ENCODE measurements at regions not wholly inside any gene's neighbourhood (a gene's known extent, or its start where the extent isn't known, plus 50 kb on each side); places are given as distances from the start of the nearest gene placed in this dataset.

DNA sequence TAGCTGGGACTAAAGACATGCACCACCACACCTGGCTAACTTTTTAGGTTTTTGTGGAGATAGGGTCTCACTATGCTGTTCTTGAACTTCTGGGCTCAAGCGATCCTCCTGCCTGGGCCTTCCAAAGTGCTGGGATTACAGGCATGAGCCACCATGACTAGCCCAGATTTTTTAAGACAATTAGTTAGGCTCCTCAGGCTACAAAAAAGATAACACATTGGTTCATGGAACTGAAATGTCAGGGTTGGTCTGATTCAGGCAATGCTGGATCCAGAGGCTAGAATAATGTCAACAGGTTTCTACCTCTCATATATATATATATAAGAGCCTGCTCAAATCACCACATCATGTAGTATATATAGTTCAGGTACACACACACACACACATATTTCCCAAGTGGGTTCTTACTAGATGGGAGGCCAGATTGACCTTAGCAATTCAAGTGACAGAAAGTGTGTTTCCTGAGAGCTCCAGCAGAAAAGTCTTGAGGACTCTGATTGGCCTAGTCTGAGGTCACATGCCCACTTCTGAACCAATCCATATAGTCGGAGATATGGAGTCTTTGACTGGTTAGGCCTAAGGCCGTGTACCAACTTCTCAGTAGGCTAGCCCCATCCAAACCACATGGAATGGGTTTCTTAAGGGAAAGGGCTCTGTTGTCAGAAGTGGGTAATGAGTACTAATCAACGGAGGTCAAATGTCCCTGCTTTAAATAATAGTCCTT, 72.6 kb upstream of the LAPTM4A start:
- DNase-seq (ENCODE audit: low read depth in 1 of 2, low spot score in 1 of 2): no peak
- no peak overlapping the region for H3K4me3 ChIP-seq (replicated peaks; ENCODE audit: insufficient read depth, low read length)
- no peak overlapping the region for H3K27ac ChIP-seq (replicated peaks)
- H3K27me3 ChIP-seq (ENCODE audit: insufficient read depth, poor library complexity, severe bottlenecking): no peaks in the 10 kb centered on the region
- TF ChIP-seq SPI1 (IDR thresholded peaks at IDR 0.05; ENCODE audit: borderline replicate concordance, low read depth) (no peak), GABPA (IDR thresholded peaks at IDR 0.05; ENCODE audit: low read depth) (no peak), CTCF (IDR thresholded peaks at IDR 0.05; ENCODE audit: insufficient read depth, low read length) (no peak), POLR2AphosphoS5 (IDR thresholded peaks at IDR 0.05; ENCODE audit: low read depth) (no peak)
- TF ChIP-seq, protein P1, sequence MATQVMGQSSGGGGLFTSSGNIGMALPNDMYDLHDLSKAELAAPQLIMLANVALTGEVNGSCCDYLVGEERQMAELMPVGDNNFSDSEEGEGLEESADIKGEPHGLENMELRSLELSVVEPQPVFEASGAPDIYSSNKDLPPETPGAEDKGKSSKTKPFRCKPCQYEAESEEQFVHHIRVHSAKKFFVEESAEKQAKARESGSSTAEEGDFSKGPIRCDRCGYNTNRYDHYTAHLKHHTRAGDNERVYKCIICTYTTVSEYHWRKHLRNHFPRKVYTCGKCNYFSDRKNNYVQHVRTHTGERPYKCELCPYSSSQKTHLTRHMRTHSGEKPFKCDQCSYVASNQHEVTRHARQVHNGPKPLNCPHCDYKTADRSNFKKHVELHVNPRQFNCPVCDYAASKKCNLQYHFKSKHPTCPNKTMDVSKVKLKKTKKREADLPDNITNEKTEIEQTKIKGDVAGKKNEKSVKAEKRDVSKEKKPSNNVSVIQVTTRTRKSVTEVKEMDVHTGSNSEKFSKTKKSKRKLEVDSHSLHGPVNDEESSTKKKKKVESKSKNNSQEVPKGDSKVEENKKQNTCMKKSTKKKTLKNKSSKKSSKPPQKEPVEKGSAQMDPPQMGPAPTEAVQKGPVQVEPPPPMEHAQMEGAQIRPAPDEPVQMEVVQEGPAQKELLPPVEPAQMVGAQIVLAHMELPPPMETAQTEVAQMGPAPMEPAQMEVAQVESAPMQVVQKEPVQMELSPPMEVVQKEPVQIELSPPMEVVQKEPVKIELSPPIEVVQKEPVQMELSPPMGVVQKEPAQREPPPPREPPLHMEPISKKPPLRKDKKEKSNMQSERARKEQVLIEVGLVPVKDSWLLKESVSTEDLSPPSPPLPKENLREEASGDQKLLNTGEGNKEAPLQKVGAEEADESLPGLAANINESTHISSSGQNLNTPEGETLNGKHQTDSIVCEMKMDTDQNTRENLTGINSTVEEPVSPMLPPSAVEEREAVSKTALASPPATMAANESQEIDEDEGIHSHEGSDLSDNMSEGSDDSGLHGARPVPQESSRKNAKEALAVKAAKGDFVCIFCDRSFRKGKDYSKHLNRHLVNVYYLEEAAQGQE (IDR thresholded peaks at IDR 0.05; ENCODE audit: insufficient replicate concordance, low read depth): no peak

DNA sequence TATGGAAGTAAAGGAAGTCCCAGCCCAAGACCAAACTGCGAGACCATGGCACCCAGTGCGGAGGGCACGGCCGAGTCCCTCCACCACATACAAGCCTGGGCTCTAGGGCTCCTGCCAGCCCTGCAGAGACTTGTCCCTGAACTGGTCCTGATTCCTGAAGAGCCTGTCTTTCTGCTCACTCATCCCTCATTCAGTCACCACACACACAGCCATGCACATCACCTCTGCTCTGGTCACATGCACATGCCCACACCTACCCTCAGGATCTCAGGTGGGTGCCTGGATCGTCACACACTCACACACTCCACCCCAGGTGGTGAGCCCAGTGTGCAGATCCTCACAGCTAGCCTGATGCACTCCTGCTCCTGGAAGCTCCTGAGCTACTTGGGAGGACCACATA, 71.4 kb upstream of the LAPTM4A start:
- Histone ChIP-seq H3K4me3 (replicated peaks; ENCODE audit: insufficient read depth, low read length) (no peak overlapping the region), H3K27ac (replicated peaks) (no peak overlapping the region), H3K27me3 (ENCODE audit: insufficient read depth, poor library complexity, severe bottlenecking) (no peaks in the 10 kb centered on the region)
- TF ChIP-seq, protein P1 (IDR thresholded peaks at IDR 0.05; ENCODE audit: insufficient replicate concordance, low read depth): no peak
- no peak for TF ChIP-seq GABPA (IDR thresholded peaks at IDR 0.05; ENCODE audit: low read depth)
- TF ChIP-seq SPI1 (IDR thresholded peaks at IDR 0.05; ENCODE audit: borderline replicate concordance, low read depth): no peak
- no peak for TF ChIP-seq POLR2AphosphoS5 (IDR thresholded peaks at IDR 0.05; ENCODE audit: low read depth)
- TF ChIP-seq CTCF (IDR thresholded peaks at IDR 0.05; ENCODE audit: insufficient read depth, low read length): no peak
- DNase-seq (ENCODE audit: low read depth in 1 of 2, low spot score in 1 of 2): no peak

DNA sequence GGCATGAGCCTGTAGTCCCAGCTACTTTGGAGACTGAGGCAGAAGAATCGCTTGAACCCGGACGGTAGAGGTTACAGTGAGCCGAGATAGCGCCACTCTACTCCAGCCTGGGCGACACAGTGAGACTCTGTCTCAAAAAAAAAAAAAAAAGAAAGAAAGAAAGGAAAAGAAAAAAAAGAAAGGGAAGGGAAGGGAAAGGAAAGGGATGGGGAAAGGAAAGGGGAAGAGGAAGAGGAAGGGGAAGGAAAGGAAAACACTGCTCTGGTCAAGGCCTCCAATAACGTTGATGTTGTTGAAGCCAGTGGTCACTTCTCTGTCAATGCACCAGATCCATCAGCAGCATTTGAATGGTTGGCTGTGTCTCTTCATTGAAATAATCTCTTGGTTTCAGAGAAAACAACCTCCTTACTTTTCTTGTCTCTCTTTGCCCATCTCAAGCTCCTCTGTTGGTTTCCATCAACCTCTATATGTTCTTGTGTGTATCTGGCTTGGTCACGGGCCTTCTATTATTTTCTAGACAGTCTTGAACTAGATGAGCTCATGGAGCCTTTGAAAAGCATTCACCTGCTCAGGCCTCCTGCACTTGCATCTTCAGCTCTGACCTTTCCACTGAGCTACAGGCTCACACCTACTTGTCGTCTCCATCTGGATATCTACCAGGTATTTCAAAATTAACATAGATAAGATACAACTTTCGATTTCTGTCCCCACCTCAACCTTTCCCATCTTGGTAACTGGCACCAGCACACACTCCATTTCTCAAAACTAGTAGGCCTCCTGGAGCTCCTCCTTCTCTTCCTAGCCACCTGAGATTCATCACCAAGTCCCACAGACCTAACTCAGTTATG, 69.4 kb upstream of the LAPTM4A start:
- TF ChIP-seq POLR2AphosphoS5 (IDR thresholded peaks at IDR 0.05; ENCODE audit: low read depth) (no peak), SPI1 (IDR thresholded peaks at IDR 0.05; ENCODE audit: borderline replicate concordance, low read depth) (no peak), GABPA (IDR thresholded peaks at IDR 0.05; ENCODE audit: low read depth) (no peak), CTCF (IDR thresholded peaks at IDR 0.05; ENCODE audit: insufficient read depth, low read length) (no peak)
- TF ChIP-seq, protein P1 (IDR thresholded peaks at IDR 0.05; ENCODE audit: insufficient replicate concordance, low read depth): no peak
- no peak overlapping the region for H3K27ac ChIP-seq (replicated peaks)
- no peak for DNase-seq (ENCODE audit: low read depth in 1 of 2, low spot score in 1 of 2)
- H3K4me3 ChIP-seq (replicated peaks; ENCODE audit: insufficient read depth, low read length): no peak overlapping the region
- no peaks in the 10 kb centered on the region for H3K27me3 ChIP-seq (ENCODE audit: insufficient read depth, poor library complexity, severe bottlenecking)
